H7 (cell line): ENCODE measurements at regions not wholly inside any gene's neighbourhood (a gene's known extent, or its start where the extent isn't known, plus 50 kb on each side); places are given as distances from the start of the nearest gene placed in this dataset.
A peak's percentile ranks its signal among the peaks of the same experiment; 100 is the strongest.

ENCODE experiments used
- DNase-seq: peaks from one replicate; pipeline ENCODE4 v3.0.0; 2012
- H3K27me3 ChIP-seq: 2 replicates; pipeline ENCODE4 v1.6.0; 2011; ENCODE audit warnings: mild to moderate bottlenecking, low read length; ENCODE audit not compliant: control insufficient read depth, insufficient read depth
- H3K36me3 ChIP-seq: replicated peaks from 2 replicates; pipeline ENCODE4 v1.5.1; 2011; ENCODE audit warnings: low read length; ENCODE audit not compliant: control insufficient read depth, insufficient read depth
- H3K4me3 ChIP-seq: 2 replicates; pipeline ENCODE4 v1.5.1; 2011; ENCODE audit warnings: low read depth, mild to moderate bottlenecking, control low read depth, low read length, moderate library complexity; ENCODE audit not compliant: insufficient read depth

- no peaks in the 10 kb centered on the region for H3K27me3 ChIP-seq
- DNase-seq = no peak
- no peak overlapping the region for H3K4me3 ChIP-seq
- H3K36me3 ChIP-seq = no peaks in the 10 kb centered on the region
Measured at GRCh38 chr6:21504790-21505189, 88.8 kb upstream of the SOX4 start.

DNA sequence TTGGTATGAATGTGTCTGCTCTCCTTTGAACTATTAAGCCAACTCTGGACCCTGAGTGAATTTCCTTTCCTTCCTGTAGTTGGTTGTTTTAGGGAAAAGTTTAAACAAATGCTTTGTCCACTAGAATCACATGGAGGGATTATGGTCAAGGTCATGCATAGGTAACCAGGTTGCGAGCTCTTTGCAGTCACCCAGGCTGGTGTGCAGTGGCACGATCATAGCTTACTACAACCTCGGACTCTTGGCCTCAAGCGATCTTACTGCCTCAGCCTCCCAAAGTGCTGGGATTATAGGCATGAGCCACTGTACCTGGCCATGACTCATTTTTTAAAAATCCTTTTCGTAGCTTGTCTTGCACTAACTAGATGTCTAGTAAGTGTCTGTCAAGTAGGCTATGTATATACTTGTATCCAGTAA lies 88.0 kb upstream of the SOX4 start:
- H3K36me3 ChIP-seq = no peaks in the 10 kb centered on the region
- H3K4me3 ChIP-seq = no peak overlapping the region
- DNase-seq = no peak
- H3K27me3 ChIP-seq = no peaks in the 10 kb centered on the region

- Histone ChIP-seq H3K27me3 (no peaks in the 10 kb centered on the region), H3K36me3 (no peaks in the 10 kb centered on the region), H3K4me3 (no peak overlapping the region)
- DNase-seq = no peak
Measured at GRCh38 chr6:21506126-21506525, 87.4 kb upstream of the SOX4 start.

- no peak for DNase-seq
- H3K27me3 ChIP-seq = no peaks in the 10 kb centered on the region
- no peak overlapping the region for H3K4me3 ChIP-seq
- H3K36me3 ChIP-seq = no peaks in the 10 kb centered on the region
Measured at GRCh38 chr6:21507811-21508210, 85.7 kb upstream of the SOX4 start.

DNA sequence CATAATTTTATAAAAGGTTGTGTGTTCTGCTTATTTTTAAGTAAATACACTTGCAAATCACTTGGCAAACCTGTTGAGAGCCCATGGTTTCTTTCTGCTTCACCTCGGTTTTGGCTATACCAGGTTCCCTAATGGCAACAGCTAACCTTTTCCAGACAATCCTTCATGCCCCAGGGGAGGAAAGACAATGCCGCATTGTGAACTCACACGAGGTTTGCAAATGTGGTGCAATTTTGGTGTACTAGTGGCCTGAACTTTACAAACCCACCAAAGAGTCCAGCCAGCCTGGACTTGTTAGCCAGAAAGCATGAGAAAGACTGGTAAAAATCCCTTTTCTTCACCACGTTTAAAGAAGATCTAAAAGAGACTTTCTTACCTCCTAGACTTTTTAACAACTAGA lies 84.8 kb upstream of the SOX4 start:
- DNase-seq = no peak
- H3K36me3 ChIP-seq = no peaks in the 10 kb centered on the region
- no peaks in the 10 kb centered on the region for H3K27me3 ChIP-seq
- H3K4me3 ChIP-seq = no peak overlapping the region

GRCh38 chr6:21511891-21512550 lies 81.5 kb upstream of the SOX4 start:
- H3K4me3 ChIP-seq = no peak overlapping the region
- no peaks in the 10 kb centered on the region for H3K27me3 ChIP-seq
- no peak for DNase-seq
- no peaks in the 10 kb centered on the region for H3K36me3 ChIP-seq

DNA sequence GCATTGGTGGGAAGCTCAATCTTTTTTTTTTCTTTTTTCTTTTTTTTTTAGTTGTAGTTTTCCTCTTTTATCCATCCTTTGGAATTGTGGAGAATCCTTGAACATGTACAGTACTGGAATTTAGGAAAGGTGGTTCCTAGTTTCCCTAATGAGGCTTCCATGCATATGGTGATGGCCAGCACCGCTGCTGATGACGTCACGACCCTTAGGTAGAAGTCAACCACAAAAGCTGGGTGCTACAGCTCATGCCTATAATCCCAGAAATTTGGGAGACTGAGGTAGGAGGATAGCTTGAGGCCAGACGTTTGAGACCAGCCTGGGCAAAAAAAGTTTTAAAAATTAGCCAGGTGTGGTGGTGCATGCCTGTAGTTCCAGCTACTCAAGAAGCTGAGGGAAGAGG lies 79.3 kb upstream of the SOX4 start:
- H3K27me3 ChIP-seq = no peaks in the 10 kb centered on the region
- DNase-seq = no peak
- H3K36me3 ChIP-seq = no peaks in the 10 kb centered on the region
- no peak overlapping the region for H3K4me3 ChIP-seq

DNA sequence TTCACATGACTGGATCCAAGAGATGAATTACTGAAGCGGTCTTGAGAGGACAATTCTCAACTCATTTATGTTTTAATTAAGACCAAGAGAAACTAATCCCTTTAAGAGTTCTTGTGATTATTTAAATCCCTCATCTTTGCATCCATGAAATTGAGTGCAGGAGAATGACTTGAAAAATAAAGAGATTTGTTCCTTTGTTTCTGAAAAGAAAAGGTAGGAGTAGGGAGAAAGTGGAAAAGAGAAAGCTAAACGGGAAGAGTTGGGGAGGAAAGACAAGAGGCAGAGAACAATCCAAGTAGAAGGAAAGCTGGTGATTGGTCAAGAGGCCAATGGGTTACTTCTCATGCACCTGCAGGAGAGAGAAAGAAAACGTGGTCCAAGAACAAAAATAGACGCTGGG lies 75.2 kb upstream of the SOX4 start:
- no peak for DNase-seq
- no peaks in the 10 kb centered on the region for H3K27me3 ChIP-seq
- H3K4me3 ChIP-seq = no peak overlapping the region
- H3K36me3 ChIP-seq = no peaks in the 10 kb centered on the region

DNA sequence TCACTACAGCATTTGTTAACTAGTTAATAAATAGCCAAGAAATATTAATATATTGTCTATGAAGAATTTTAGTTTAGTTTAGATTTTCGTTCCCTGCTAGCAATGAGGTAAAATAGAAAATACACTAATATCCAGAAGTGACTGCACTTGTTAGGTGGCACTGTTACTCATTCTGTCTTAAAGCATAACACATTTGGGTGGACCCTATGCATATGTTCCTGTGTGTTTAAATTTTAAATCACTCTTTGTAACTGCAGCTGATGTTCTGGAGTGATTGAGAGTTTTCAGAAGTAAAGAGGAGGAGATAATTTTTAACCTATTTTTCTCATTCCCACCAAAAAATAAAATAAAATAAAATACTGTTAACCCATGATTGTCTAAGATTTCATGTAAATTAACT lies 73.9 kb upstream of the SOX4 start:
- H3K36me3 ChIP-seq = no peaks in the 10 kb centered on the region
- no peaks in the 10 kb centered on the region for H3K27me3 ChIP-seq
- DNase-seq = no peak
- no peak overlapping the region for H3K4me3 ChIP-seq

GRCh38 chr6:21521276-21521675 lies 72.3 kb upstream of the SOX4 start:
- no peaks in the 10 kb centered on the region for H3K27me3 ChIP-seq
- DNase-seq = no peak
- H3K36me3 ChIP-seq = no peaks in the 10 kb centered on the region
- H3K4me3 ChIP-seq = no peak overlapping the region

DNA sequence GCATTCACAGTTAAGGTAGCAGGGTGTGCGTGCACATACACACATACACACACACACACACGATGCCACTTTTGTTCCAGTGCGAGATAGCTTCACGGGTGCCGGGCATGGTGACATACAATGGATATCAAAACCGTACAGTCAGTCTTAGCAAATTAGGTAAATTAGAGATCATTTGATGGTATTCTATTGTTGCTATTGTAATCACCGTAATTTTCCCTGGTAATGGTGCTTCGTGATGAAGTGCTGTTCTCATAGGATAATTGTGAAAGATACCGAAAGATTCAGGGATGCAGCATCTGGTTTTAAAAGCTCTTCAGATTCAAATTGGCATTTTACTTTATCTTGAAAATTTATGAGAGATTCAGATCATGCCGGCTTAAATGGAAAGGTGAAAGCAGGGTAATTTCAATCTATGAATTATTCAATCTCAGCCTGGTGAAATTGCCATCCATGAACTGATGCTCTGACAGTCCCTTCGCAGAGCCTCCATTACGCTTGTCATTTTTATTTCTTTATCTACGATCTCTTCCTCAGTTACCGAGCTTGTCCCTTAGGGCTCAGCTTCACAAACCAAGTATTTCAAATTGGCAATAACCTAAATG lies 71.3 kb upstream of the SOX4 start:
- no peak for DNase-seq
- Histone ChIP-seq H3K27me3 (no peaks in the 10 kb centered on the region), H3K4me3 (no peak overlapping the region), H3K36me3 (no peaks in the 10 kb centered on the region)

DNA sequence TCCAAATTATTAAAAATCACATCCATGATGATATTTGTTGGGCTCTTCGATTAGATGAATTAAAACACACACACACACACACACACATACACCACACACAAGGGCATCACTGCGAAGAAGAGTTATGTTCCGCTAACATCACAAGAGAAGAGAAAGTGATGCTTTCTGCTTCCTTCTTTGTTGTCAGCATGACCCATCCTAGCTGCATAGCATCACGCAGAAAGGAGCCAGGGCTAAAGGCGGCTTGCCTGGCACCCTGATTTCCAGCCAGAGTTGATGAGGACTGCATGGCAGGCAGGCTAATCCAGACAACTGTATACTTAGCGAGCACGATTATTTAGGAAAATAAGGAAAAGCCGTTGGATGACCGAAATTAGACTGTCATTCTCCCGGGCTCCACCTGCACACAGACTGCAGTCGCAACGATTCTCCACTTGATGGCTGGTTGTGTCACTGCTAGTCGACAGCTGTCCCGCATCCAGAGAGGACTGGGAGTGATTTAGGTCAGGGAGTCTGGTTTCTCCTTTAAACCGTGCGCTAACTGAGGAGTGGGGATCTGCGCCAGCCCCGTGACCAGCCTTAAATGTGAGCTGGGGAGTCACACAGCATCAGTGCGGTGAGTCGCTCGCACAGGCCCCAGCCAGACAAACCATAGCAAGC lies 70.6 kb upstream of the SOX4 start:
- peak; percentile 47 for DNase-seq
- no peaks in the 10 kb centered on the region for H3K36me3 ChIP-seq
- no peak overlapping the region for H3K4me3 ChIP-seq
- no peaks in the 10 kb centered on the region for H3K27me3 ChIP-seq

GRCh38 chr6:21523652-21524051 lies 69.9 kb upstream of the SOX4 start:
- Histone ChIP-seq H3K4me3 (no peak overlapping the region), H3K27me3 (no peaks in the 10 kb centered on the region), H3K36me3 (no peaks in the 10 kb centered on the region)
- no peak for DNase-seq

DNA sequence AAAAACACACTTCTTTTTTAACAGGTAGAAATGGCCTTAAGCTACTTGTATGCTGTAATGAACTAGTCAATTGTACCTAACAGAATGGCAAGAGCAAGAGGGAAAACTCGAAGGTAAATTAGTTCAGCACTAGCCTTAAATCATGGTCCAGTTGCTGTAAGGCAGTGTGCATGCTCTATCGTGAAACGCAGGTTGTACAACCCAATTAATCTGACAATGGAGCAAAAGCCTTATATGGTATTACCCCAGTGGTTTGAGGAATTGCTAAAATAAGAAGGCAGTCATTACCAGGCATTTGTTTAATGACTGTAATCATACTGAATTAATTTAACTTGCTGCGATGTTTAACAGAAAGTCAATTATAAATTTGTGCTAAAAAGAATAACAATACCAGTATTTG lies 69.3 kb upstream of the SOX4 start:
- no peak for DNase-seq
- Histone ChIP-seq H3K27me3 (no peaks in the 10 kb centered on the region), H3K36me3 (no peaks in the 10 kb centered on the region), H3K4me3 (no peak overlapping the region)

DNA sequence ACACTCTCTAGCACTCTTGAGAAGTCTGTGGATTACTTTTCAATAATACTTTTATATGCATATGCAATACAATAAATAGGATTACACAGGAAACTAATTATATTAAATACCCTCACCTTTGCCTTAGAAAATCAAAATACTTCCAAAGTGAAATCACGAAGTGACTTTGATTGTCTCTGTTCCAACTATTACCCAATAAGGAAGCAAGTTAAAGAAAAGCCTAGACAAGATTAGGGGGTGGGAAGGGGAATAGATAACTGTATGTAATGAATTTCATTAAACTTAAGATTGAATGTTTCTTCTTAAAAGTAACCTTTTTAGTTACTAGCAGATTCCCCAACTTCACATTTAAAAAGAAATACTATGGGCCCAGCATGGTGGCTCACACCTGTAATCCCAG lies 66.6 kb upstream of the SOX4 start:
- no peak overlapping the region for H3K4me3 ChIP-seq
- H3K36me3 ChIP-seq = no peaks in the 10 kb centered on the region
- DNase-seq = no peak
- no peaks in the 10 kb centered on the region for H3K27me3 ChIP-seq
